ENCODE measurements at regions not wholly inside any gene's neighbourhood (a gene's known extent, or its start where the extent isn't known, plus 50 kb on each side); places are given as distances from the start of the nearest gene placed in this dataset.

GRCh38 chr10:78301891-78302738 lies 268.5 kb downstream of the RPS24 start:
- TF ChIP-seq, protein P1, sequence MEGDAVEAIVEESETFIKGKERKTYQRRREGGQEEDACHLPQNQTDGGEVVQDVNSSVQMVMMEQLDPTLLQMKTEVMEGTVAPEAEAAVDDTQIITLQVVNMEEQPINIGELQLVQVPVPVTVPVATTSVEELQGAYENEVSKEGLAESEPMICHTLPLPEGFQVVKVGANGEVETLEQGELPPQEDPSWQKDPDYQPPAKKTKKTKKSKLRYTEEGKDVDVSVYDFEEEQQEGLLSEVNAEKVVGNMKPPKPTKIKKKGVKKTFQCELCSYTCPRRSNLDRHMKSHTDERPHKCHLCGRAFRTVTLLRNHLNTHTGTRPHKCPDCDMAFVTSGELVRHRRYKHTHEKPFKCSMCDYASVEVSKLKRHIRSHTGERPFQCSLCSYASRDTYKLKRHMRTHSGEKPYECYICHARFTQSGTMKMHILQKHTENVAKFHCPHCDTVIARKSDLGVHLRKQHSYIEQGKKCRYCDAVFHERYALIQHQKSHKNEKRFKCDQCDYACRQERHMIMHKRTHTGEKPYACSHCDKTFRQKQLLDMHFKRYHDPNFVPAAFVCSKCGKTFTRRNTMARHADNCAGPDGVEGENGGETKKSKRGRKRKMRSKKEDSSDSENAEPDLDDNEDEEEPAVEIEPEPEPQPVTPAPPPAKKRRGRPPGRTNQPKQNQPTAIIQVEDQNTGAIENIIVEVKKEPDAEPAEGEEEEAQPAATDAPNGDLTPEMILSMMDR (IDR thresholded peaks at IDR 0.05) = no peak
- TF ChIP-seq POLR2A (IDR thresholded peaks at IDR 0.05) = no peak
